Liver (tissue), 6 donors: ENCODE measurements at regions not wholly inside any gene's neighbourhood (a gene's known extent, or its start where the extent isn't known, plus 50 kb on each side); places are given as distances from the start of the nearest gene placed in this dataset.
A peak's percentile ranks its signal among the peaks of the same experiment; 100 is the strongest.
"Not testable (repeated sequence)": the region's sequence is repeated elsewhere in the genome, so short reads cannot be mapped to it uniquely, and the experiment has no call there.

ENCODE experiments used
- DNase-seq: peaks from one replicate; pipeline ENCODE4 v3.0.0-alpha.2; 2017; ENCODE audit warnings: low spot score
- H3K27ac ChIP-seq, 2 donors: one replicate each; pipeline ENCODE4 v1.7.0; 2013; ENCODE audit warnings: inconsistent platforms in 2 of 2, low read length in 2 of 2, control low read depth in 1 of 2, low read depth in 1 of 2, mild to moderate bottlenecking in 1 of 2
- H3K27me3 ChIP-seq, 4 donors: one replicate each; pipeline versions ENCODE4 v1.6.1 to v1.7.0; 2013; ENCODE audit warnings: low read length in 3 of 4, inconsistent platforms in 1 of 4, mild to moderate bottlenecking in 1 of 4, moderate library complexity in 1 of 4; ENCODE audit not compliant: control insufficient read depth in 4 of 4, insufficient read depth in 4 of 4
- H3K36me3 ChIP-seq, 4 donors: one replicate each; pipeline versions ENCODE4 v1.6.1 to v1.7.0; 2013; ENCODE audit warnings: low read length in 3 of 4, mild to moderate bottlenecking in 3 of 4, low read depth in 1 of 4, moderate library complexity in 1 of 4; ENCODE audit not compliant: control insufficient read depth in 4 of 4, insufficient read depth in 3 of 4
- H3K4me1 ChIP-seq, 4 donors: one replicate each; pipeline versions ENCODE4 v1.6.1 to v1.7.0; 2013; ENCODE audit warnings: low read length in 3 of 4, mild to moderate bottlenecking in 3 of 4, moderate library complexity in 1 of 4; ENCODE audit not compliant: control insufficient read depth in 4 of 4, insufficient read depth in 4 of 4
- H3K4me3 ChIP-seq, 3 donors: one replicate each; pipeline versions ENCODE4 v1.6.1 to v1.7.0; 2013; ENCODE audit warnings: low read length in 3 of 3, control low read depth in 1 of 3, low read depth in 1 of 3, mild to moderate bottlenecking in 1 of 3
- H3K9ac ChIP-seq, 2 donors: one replicate each; pipeline ENCODE4 v1.7.0; 2013; ENCODE audit warnings: low read length in 2 of 2, mild to moderate bottlenecking in 2 of 2, moderate library complexity in 2 of 2, control low read depth in 1 of 2, low read depth in 1 of 2
- H3K9me3 ChIP-seq, 4 donors: one replicate each; pipeline versions ENCODE4 v1.6.1 to v1.7.0; 2013; ENCODE audit warnings: low read length in 3 of 4; ENCODE audit not compliant: control insufficient read depth in 4 of 4
- WGBS: extraction: QIAGEN DNeasy Blood & Tissue Kit; methylation state at CpG from one replicate; pipeline ENCODE4 v1.1.7; 2013; 5-methylcytosine and 5-hydroxymethylcytosine counted together
- donor health status: healthy.
- donor health status: healthy.
- donor health status: healthy.

DNA sequence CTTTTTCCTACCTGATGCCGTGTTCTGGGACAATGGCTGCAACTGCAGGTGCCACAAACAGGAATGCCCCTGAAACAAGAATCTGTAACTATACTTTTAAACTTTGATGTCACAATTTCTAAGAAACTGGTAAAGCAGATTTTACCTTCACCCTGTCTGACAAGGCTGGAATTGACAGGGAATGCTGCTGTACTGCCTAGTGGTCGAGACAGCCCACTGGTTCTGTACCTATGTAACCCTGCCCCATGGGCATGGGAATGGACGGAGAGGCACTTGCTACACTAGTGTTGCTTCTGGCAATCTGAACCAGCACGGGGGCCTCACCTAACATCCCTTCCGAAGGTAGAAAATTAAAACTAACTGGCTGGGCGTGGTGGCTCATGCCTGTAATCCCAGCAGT is 424.3 kb upstream of the SPATA31A3 start:
- DNase-seq, result peak; percentile 9
- H3K27ac ChIP-seq, H3K9ac ChIP-seq, H3K4me1 ChIP-seq, H3K4me3 ChIP-seq, H3K9me3 ChIP-seq, H3K27me3 ChIP-seq, H3K36me3 ChIP-seq: not testable (repeated sequence)
- WGBS, result 85% methylated on average over 2 of the region's 6 CpGs

GRCh38 chr9:67410606-67411220 is 418.4 kb upstream of the SPATA31A3 start:
- H3K9ac ChIP-seq, H3K4me3 ChIP-seq, H3K4me1 ChIP-seq, H3K9me3 ChIP-seq, H3K36me3 ChIP-seq, DNase-seq, H3K27me3 ChIP-seq, H3K27ac ChIP-seq: not testable (repeated sequence)
- WGBS, result 56% methylated on average over 3 of the region's 7 CpGs

GRCh38 chr9:67403739-67404138 is 411.4 kb upstream of the SPATA31A3 start:
- H3K9me3 ChIP-seq, DNase-seq, H3K9ac ChIP-seq, H3K27me3 ChIP-seq, H3K27ac ChIP-seq, H3K36me3 ChIP-seq, H3K4me1 ChIP-seq, H3K4me3 ChIP-seq: not testable (repeated sequence)
- WGBS, result no CpG with 5 or more reads among the region's 4 CpGs

DNA sequence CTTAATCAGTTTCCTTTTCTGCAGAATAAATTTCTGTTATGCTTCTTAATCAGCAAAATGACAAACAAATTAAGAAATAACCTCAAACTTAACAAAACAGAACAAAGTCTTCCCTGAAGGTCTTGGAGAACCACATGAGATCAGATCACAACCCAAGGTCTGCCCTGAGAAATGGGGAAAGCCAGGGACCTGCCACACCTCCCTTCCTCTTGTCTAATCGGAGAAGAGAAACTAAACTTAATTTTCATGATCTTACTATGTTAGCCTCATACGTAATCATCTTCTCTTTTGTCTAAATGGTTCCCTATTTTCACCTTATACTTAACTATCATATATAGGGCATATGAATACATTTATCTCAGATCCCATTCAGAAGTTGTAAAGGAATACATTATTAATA is 405.4 kb upstream of the SPATA31A3 start:
- H3K36me3 ChIP-seq, DNase-seq, H3K27ac ChIP-seq, H3K4me1 ChIP-seq, H3K9ac ChIP-seq, H3K4me3 ChIP-seq, H3K9me3 ChIP-seq, H3K27me3 ChIP-seq: not testable (repeated sequence)
- 90% methylated on average over 2 of the region's 2 CpGs for WGBS

- H3K36me3 ChIP-seq, H3K9ac ChIP-seq, H3K4me3 ChIP-seq, H3K4me1 ChIP-seq, DNase-seq, H3K9me3 ChIP-seq, H3K27me3 ChIP-seq, H3K27ac ChIP-seq: not testable (repeated sequence)
- WGBS, result no CpG with 5 or more reads among the region's 5 CpGs
These were observed 402.4 kb upstream of the SPATA31A3 start for GRCh38 chr9:67394782-67395181.

GRCh38 chr9:67394038-67394437 is 401.7 kb upstream of the SPATA31A3 start:
- not testable (repeated sequence) for H3K9me3 ChIP-seq, H3K4me3 ChIP-seq, H3K4me1 ChIP-seq, H3K27ac ChIP-seq, H3K36me3 ChIP-seq, H3K27me3 ChIP-seq, DNase-seq, H3K9ac ChIP-seq
- WGBS, result no CpG with 5 or more reads among the region's 4 CpGs

GRCh38 chr9:67369664-67370063 is 377.3 kb upstream of the SPATA31A3 start:
- H3K9ac ChIP-seq, H3K36me3 ChIP-seq, H3K27ac ChIP-seq, H3K9me3 ChIP-seq, H3K27me3 ChIP-seq, H3K4me3 ChIP-seq, DNase-seq, H3K4me1 ChIP-seq: not testable (repeated sequence)
- no CpG with 5 or more reads among the region's 2 CpGs for WGBS

GRCh38 chr9:67362325-67362724 is 370.0 kb upstream of the SPATA31A3 start:
- not testable (repeated sequence) for H3K4me1 ChIP-seq, H3K27me3 ChIP-seq, H3K9ac ChIP-seq, H3K36me3 ChIP-seq, H3K9me3 ChIP-seq, H3K4me3 ChIP-seq, DNase-seq, H3K27ac ChIP-seq
- WGBS, result no CpG with 5 or more reads among the region's 7 CpGs

- H3K27ac ChIP-seq, H3K9ac ChIP-seq, H3K4me1 ChIP-seq, H3K36me3 ChIP-seq, H3K9me3 ChIP-seq, DNase-seq, H3K27me3 ChIP-seq, H3K4me3 ChIP-seq: not testable (repeated sequence)
- WGBS, result no CpG with 5 or more reads among the region's 4 CpGs
These were observed 361.6 kb upstream of the SPATA31A3 start for GRCh38 chr9:67353961-67354360.
